Neural cell (in vitro differentiated cells): ENCODE measurements at regions not wholly inside any gene's neighbourhood (a gene's known extent, or its start where the extent isn't known, plus 50 kb on each side); places are given as distances from the start of the nearest gene placed in this dataset.

Experiments used
- EP300 ChIP-seq: fragments of 450-650 bp; conservative IDR thresholded peaks from 2 replicates; pipeline ENCODE4 v1.6.1; 2014; ENCODE audit warnings: antibody characterized with exemption, mild to moderate bottlenecking, moderate library complexity; ENCODE audit not compliant: poor library complexity, severe bottlenecking
- EZH2 ChIP-seq: fragments of 200-600, 300-800 bp; shearing (Covaris generic), sonication (generic); IDR thresholded peaks from 2 replicates; pipeline ENCODE4 v1.6.1; 2014; ENCODE audit warnings: antibody characterized with exemption, low read length, borderline replicate concordance, mild to moderate bottlenecking; ENCODE audit not compliant: insufficient read depth, poor library complexity, severe bottlenecking
- MXI1 ChIP-seq: fragments of 450-650 bp; conservative IDR thresholded peaks from 2 replicates; pipeline ENCODE4 v1.6.1; 2014; ENCODE audit warnings: antibody characterized with exemption, mild to moderate bottlenecking; ENCODE audit not compliant: poor library complexity, severe bottlenecking
- POLR2AphosphoS5 ChIP-seq: IDR thresholded peaks from 2 replicates; pipeline ENCODE4 v1.6.1; 2012
- RAD21 ChIP-seq: fragments of 450-650 bp; conservative IDR thresholded peaks from 2 replicates; pipeline ENCODE4 v1.6.1; 2014; ENCODE audit warnings: antibody characterized with exemption, mild to moderate bottlenecking, moderate library complexity
- SMC3 ChIP-seq: fragments of 450-650 bp; conservative IDR thresholded peaks from 2 replicates; pipeline ENCODE4 v1.6.1; 2014; ENCODE audit warnings: antibody characterized with exemption, mild to moderate bottlenecking, moderate library complexity; ENCODE audit not compliant: poor library complexity
- TAF1 ChIP-seq: IDR thresholded peaks from 2 replicates; pipeline ENCODE4 v1.6.1; 2012; ENCODE audit warnings: low read depth
- TF ChIP-seq, protein P1 (sequence below): fragments of 450-650 bp; IDR thresholded peaks from 2 replicates; pipeline ENCODE4 v1.5.1; 2014; ENCODE audit warnings: antibody characterized with exemption, mild to moderate bottlenecking, moderate library complexity; ENCODE audit not compliant: poor library complexity, severe bottlenecking
- TF ChIP-seq, protein P2 (sequence below): IDR thresholded peaks from 2 replicates; pipeline ENCODE4 v1.6.1; 2012; ENCODE audit warnings: borderline replicate concordance

DNA sequence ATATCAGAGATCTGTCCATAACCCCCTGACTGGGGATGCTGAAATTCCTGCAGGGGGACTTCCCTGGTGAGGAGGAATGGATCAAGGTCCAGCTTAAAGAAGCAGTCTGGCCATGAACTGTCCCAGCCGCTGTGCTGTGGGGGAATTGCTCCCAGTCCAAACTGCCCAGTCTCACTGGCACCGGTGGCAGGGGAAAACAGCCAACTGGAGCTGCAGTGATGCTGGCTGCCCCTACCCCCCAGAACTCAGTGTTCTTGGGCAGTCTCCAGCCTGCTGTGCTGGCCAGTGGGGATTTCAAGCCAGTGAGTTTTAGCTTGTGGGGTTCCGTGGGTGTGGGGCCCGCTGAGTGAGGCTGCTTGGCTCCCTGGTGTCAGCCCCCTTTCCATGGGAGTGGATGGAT lies 306.5 kb upstream of the RPS23 start:
- TF ChIP-seq, protein P1, sequence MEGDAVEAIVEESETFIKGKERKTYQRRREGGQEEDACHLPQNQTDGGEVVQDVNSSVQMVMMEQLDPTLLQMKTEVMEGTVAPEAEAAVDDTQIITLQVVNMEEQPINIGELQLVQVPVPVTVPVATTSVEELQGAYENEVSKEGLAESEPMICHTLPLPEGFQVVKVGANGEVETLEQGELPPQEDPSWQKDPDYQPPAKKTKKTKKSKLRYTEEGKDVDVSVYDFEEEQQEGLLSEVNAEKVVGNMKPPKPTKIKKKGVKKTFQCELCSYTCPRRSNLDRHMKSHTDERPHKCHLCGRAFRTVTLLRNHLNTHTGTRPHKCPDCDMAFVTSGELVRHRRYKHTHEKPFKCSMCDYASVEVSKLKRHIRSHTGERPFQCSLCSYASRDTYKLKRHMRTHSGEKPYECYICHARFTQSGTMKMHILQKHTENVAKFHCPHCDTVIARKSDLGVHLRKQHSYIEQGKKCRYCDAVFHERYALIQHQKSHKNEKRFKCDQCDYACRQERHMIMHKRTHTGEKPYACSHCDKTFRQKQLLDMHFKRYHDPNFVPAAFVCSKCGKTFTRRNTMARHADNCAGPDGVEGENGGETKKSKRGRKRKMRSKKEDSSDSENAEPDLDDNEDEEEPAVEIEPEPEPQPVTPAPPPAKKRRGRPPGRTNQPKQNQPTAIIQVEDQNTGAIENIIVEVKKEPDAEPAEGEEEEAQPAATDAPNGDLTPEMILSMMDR = no peak
- TF ChIP-seq, protein P2, sequence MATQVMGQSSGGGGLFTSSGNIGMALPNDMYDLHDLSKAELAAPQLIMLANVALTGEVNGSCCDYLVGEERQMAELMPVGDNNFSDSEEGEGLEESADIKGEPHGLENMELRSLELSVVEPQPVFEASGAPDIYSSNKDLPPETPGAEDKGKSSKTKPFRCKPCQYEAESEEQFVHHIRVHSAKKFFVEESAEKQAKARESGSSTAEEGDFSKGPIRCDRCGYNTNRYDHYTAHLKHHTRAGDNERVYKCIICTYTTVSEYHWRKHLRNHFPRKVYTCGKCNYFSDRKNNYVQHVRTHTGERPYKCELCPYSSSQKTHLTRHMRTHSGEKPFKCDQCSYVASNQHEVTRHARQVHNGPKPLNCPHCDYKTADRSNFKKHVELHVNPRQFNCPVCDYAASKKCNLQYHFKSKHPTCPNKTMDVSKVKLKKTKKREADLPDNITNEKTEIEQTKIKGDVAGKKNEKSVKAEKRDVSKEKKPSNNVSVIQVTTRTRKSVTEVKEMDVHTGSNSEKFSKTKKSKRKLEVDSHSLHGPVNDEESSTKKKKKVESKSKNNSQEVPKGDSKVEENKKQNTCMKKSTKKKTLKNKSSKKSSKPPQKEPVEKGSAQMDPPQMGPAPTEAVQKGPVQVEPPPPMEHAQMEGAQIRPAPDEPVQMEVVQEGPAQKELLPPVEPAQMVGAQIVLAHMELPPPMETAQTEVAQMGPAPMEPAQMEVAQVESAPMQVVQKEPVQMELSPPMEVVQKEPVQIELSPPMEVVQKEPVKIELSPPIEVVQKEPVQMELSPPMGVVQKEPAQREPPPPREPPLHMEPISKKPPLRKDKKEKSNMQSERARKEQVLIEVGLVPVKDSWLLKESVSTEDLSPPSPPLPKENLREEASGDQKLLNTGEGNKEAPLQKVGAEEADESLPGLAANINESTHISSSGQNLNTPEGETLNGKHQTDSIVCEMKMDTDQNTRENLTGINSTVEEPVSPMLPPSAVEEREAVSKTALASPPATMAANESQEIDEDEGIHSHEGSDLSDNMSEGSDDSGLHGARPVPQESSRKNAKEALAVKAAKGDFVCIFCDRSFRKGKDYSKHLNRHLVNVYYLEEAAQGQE = no peak
- TF ChIP-seq RAD21 (no peak), POLR2AphosphoS5 (no peak), EP300 (no peak), SMC3 (no peak), EZH2 (no peak), TAF1 (no peak), MXI1 (no peak)
